Medulla oblongata (tissue), 1 donor: ENCODE measurements at regions not wholly inside any gene's neighbourhood (a gene's known extent, or its start where the extent isn't known, plus 50 kb on each side); places are given as distances from the start of the nearest gene placed in this dataset.

Source experiments
- DNase-seq: peaks from one replicate; pipeline ENCODE4 v3.0.0-alpha.2; 2015; ENCODE audit errors: extremely low spot score

DNA sequence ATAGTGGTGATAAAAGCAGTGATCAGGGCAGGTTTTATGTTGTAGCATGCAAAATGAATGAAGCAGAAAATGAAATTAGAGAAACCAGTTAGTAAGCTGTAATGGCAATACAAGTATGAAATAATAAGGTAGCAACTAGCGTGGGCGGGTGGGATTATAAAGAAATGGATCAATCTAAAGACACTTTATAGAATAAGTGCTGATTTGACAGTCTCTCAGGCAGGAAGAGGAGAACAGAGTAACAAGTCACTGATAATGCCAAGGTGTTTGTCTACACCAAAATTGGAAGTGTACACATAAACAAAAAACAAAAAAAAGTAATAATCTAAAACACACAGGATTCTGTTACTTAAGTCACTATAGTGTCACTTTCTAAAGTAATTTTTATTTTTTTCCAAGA is 51.0 kb upstream of the PCBP1 start:
- no peak for DNase-seq

DNA sequence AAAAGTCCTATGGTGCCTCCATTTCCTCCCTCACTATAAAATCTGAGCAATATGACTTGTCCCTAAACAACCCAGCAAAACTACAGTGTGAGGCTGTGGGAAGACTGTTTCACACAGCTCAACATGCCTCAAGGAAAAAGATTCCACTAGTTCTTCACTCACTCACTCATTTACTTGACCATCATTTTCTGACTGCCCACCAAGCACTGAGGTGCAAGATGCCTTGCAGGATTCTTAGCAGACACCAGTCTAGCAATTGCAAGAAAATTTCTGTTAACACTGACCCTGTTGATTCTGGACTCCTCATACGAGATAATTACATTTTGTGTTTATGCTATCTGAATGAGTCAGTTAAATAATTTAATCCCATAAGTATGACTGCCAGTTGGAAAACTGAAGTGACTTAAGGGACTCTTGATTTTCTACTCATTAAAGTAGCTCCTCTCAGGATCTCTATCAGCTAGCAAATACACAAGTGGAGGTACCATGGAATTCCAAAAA is 51.9 kb upstream of the PCBP1 start:
- no peak for DNase-seq

DNA sequence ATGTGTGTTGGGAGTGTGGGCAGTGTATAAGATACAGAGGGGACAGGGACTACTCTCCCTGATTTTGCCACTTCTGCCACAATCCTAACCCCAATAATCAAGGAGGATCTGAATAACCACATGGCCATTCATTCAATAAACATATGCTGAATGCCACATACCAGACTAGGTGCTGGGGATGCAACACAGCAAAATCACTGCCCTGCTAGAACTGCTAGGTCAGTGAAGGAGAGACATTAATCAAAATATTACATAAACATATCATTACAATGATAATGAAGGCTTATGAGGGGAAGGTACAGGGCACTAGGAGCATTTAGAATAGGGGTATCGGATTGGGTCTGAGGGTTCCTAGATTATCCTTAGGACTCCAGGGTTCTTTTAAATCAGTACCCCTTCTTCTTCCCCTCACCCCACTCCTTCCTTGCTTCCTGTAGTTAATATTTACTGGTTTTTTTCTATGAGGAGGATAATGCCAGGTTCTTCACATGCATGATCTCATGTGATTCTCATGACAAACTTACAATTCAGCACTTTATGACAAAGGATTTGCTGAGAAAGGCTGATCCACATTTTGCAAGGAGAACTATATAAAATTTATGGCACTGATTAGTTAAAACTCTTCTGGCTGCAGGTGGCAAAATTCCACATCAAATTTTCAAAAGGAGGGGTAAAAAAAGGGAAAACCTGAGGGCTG is 56.4 kb upstream of the PCBP1 start:
- DNase-seq: no peak

DNA sequence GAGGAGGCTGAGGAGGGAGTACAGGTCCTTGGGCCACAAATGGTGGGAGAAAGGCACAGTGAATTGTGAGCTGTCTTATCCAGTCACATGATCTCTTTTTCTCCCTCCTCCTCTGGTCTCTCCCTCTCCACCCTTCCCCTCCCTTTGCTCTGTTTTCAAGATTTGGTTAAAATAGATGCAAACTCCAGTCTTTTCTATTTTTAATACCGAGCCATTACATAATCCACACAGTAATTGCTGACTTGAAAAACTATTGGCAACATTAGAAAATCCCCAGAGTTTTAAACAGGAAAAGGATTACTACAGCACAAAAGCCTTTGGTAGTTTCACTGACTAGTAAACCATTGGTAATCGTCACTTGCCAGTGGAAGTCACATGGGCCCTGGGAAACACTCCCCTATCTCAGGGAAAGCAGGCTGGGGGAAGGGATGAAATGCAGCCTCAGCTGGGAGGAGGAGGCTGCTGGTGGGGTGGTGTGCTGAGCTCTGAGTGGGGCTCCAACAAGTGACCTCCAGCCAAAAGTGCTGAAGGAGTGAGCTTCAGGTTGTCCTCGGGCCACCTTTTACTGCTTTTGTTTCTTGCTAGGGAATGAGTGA is 57.4 kb upstream of the PCBP1 start:
- peak; percentile 73 for DNase-seq

DNA sequence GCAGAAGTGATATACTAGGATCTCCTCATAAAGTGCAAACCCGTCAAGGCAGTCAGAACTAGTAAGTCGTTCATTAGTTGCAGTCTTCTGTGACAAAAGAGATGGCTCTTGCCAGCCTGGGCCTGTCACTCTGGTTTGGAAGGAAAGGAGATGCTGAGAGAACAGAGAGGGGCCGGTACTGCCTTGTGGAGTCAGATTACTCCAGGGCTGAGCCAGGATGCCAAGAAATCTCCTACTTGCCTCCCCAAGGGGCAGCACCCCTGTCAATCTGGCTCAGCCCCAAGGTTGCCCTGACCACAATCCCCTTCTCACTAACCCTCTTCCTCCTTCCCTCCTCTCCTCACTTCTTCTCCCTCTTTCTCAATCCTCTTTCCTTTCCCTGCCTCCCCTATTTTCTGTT is 62.9 kb upstream of the ASPRV1 start:
- DNase-seq: no peak

DNA sequence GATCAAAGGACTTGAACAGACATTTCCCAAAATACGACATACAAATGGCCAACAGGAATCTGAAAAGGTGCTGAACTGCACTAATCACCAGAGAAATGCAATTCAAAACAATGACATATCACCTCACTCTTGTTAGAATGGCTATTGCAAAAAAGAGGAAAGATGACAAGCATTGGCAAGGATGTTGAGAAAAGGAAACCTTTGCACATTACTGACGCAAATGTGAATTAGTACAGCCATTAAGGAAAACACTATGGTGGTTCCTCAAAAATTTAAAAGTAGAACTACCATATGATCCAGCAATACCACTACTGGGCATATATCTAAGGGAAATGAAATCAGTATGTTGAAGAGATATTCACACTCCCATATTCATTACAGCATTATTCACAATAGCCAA is 57.7 kb upstream of the ASPRV1 start:
- DNase-seq: no peak

DNA sequence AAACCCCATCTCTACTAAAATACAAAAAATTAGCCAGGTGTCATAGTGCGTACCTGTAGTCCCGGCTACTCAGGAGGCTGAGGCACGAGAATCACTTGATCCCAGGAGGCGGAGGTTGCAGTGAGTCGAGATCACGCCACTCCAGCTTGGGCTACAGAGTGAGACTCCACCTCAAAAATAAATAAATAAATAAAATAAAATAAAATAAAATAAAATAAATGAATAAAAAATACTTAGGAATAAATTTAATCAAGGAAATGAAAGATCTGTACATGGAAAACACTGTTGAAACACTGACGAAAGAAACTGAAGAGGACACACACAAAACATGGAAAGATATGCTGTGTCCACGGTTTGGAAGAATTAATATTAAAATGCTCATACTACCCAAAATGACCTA is 56.5 kb upstream of the ASPRV1 start:
- no peak for DNase-seq

DNA sequence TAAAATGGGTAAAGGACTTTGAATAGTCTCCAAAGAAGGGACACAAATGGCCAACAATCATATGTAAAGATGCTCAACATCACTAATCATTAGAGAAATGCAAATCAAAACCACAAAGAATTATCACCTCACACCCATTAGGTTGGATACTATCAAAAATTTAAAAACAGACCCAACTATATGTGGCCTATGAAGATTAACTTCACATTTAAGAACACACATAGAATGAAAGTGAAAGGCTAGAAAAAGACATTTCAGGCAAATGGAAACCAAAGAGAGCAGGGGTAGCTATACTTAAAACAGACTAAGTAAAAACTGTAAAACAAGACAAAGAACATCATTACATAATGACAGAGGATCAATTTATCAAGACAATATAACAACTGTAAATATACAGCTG is 53.5 kb upstream of the ASPRV1 start:
- DNase-seq: no peak

DNA sequence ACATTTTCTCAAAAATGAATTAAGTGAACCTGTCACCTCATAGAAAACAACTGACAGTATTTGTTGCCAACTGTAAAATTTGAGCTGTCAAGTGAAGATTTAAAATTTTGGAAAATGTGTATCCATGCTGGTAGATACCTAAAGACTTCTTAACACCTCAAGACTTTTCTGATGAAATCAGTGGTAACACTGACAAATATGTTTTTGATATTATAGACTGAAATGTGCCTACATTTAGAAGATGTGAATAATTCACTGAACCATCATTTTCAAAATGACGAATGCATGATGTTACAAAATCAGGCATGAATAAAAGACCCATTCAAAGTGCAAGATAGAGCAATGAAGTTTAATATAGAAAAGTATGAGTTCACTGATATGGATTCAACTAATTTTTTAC is 51.5 kb upstream of the ASPRV1 start:
- no peak for DNase-seq

DNA sequence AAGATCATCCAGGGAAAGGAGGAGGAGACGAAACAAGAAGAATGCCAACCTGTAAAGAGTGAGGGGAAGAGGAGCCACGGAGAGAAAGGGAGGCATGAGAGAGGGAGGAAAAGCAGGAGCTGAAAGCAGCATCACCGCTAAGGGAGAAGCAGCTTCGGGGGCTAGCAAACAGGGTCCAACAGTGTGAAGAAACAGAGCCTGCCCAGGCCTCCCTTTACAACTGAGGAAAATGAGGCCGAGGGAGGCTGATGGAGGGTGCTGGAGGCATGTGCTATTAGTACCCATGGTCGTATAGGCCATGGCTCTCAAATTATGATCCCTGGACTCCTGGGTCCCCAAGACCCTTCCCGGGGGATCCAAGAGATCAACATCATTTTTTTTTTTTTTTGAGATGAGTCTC is 50.4 kb upstream of the ASPRV1 start:
- no peak for DNase-seq

DNA sequence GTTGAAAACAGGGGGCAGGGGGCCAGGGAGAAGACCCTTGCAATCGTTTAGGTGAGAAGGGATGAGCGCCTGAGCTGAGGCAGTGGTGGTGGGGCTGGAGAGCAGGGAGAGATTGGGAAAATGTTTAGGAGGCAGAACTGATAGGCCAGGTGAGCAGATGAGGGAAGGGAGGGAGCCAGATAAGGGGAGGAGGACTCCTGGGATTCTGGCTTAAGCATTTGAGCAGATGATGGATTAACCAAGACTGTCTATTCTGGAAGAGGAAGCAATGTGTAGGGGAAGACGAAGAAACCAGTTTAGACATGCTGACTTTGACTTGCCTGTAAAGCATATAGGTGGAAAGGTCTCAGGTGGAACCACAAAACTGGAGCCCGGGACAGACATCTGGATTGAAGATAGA is 49.9 kb upstream of the ASPRV1 start:
- DNase-seq: no peak
